Activated CD4-positive, alpha-beta T cell treated with anti-CD3 and anti-CD28 coated beads for 36 hours (primary cell): ENCODE measurements at regions not wholly inside any gene's neighbourhood (a gene's known extent, or its start where the extent isn't known, plus 50 kb on each side); places are given as distances from the start of the nearest gene placed in this dataset.

Experiments
- ATAC-seq: fragments of 200-7000 bp; cut with Tn5 transposase; one replicate; pipeline ENCODE4 v1.10.0; 2021; ENCODE audit warnings: mild to moderate bottlenecking, moderate library complexity
- CTCF ChIA-PET: fragments of 350-600 bp; sonication (Branson Sonifier 250); formaldehyde crosslinking; loops from one replicate; lab custom pipeline; 2021; ENCODE audit warnings: antibody characterized with exemption; lab: Charles Lee
- POLR2A ChIA-PET: fragments of 350-600 bp; sonication (Branson Sonifier 250); formaldehyde crosslinking; loops from one replicate; lab custom pipeline; 2021; ENCODE audit warnings: antibody characterized with exemption, inconsistent platforms; lab: Charles Lee
- DNase-seq: peaks from one replicate; pipeline ENCODE4 v3.0.0-alpha.2; 2020
- H3K27ac Mint-ChIP-seq: one replicate; pipeline ENCODE4 v1.8.0; 2021; ENCODE audit warnings: mixed read lengths
- H3K27me3 Mint-ChIP-seq: one replicate; pipeline ENCODE4 v1.8.0; 2021; ENCODE audit warnings: mixed read lengths
- H3K36me3 Mint-ChIP-seq: one replicate; pipeline ENCODE4 v1.8.0; 2021; ENCODE audit warnings: low read depth, mixed read lengths
- H3K4me1 Mint-ChIP-seq: one replicate; pipeline ENCODE4 v1.8.0; 2021; ENCODE audit warnings: mixed read lengths
- H3K4me3 Mint-ChIP-seq: one replicate; pipeline ENCODE4 v1.8.0; 2021; ENCODE audit warnings: mild to moderate bottlenecking, moderate library complexity, mixed read lengths
- H3K9me3 Mint-ChIP-seq: one replicate; pipeline ENCODE4 v1.8.0; 2021; ENCODE audit warnings: low read depth, mixed read lengths
- intact Hi-C, 2 experiments: fragments of 100-400 bp; cut with DNase I in 1 of 2; cut with micrococcal nuclease in 1 of 2; formaldehyde crosslinking; loops; one replicate each; pipeline versions ENCODE4 v1.14.2 to v1.15.1; 2022 to 2024; cut with DNase I, micrococcal nuclease

DNA sequence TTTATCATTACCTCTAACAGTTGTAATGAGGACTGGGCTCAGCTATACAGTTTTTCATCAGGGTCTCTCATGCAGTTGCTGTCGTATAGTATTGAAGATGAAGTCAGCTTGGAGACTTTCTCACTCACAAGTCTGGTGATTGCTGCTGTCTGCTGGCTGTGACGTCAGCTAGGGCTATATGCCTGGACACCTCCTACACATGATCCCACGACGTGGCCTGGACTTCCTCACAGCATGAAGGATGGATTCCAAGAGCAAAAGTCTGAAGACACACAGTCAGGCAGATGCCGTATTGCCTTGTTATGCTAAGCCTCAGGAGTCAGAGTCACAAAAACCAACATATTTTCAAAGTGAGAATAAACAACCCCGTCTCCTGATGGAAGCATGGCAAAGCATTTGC, 193.3 kb downstream of the LURAP1L start:
- ATAC-seq (no peak), DNase-seq (no peak)
- CTCF ChIA-PET, result no interaction called here
- Mint-ChIP-seq H3K27ac (no peak overlapping the region), H3K36me3 (no peaks in the 10 kb centered on the region), H3K4me1 (no peaks in the 10 kb centered on the region), H3K4me3 (no peak overlapping the region), H3K27me3 (no peaks in the 10 kb centered on the region), H3K9me3 (no peaks in the 10 kb centered on the region)
- intact Hi-C loops, result no loop called here
- POLR2A ChIA-PET, result no interaction called here

DNA sequence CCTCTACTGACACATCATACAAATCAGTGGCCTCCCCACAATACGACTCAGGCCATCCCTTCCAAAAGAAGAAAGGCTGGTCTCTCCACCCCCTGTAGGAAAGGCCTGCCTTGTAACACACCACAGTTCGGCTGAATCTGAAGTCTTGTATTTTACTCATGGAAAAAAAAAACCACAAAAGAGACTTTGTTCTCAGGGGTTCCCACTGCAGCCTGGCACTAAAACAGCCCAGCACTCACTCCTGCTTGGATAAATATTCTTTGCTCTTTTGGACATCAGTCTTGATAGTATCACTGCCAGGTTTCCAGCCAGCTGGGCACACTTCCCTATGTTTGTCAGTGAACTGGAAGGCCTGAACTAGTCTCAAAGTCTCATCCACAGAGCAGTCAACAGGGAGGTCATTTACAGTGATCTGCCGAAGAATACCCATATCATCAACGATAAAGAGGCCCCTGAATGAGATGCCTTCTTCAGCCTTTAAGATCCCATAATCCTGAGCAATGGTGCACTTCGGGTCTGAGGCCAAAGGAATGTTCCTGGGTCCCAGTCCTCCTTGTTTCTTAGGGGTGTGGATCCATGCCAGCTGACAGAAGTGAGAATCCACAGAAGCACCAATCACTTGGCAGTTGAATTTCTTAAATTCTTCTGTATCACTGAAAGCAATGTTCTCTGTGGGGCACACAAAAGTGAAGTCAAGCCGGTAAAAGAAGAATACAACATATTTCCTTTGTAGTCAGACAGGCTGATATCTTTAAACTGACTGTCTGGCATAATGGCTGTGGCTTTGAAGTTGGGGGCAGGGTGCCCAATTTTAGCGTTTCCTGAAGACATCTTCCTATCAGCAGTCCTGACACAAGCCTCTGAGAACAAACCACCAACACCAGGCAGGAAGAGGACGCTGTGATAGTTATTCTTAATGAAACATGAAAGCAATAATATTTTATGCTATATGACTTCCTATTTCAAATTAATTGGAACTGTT, 198.1 kb downstream of the LURAP1L start:
- no peak overlapping the region for H3K27ac Mint-ChIP-seq
- H3K27me3 Mint-ChIP-seq, result no peaks in the 10 kb centered on the region
- H3K4me1 Mint-ChIP-seq, result no peaks in the 10 kb centered on the region
- intact Hi-C loops, result no loop called here
- ChIA-PET CTCF (no interaction called here), POLR2A (no interaction called here)
- H3K9me3 Mint-ChIP-seq, result peaks cover 5% of the 10 kb centered on the region
- H3K4me3 Mint-ChIP-seq, result no peak overlapping the region
- ATAC-seq (no peak), DNase-seq (no peak)
- H3K36me3 Mint-ChIP-seq, result no peaks in the 10 kb centered on the region

DNA sequence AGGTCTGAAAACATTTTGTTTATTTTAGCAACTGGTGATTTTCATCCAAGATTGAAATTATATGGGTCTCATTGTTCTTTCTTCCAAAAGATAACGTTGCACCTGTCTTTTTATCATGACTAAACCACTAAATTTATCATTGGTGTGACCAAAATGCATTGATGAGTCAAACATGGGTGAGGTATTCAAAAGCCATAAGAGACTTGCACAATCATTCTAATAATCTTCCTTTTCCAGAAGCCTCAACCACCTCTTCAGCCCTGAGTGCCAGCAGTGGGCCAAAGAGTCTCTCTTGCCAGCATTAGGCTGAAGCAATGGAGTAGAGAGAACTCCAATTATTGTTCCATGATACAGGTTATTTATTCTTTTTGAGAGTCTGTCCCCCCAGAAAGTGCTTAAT, 198.9 kb downstream of the LURAP1L start:
- no peak for DNase-seq
- H3K27ac Mint-ChIP-seq, result no peak overlapping the region
- no peaks in the 10 kb centered on the region for H3K27me3 Mint-ChIP-seq
- POLR2A ChIA-PET, result no interaction called here
- peaks cover 8% of the 10 kb centered on the region for H3K9me3 Mint-ChIP-seq
- CTCF ChIA-PET, result no interaction called here
- no peaks in the 10 kb centered on the region for H3K36me3 Mint-ChIP-seq
- no peaks in the 10 kb centered on the region for H3K4me1 Mint-ChIP-seq
- no peak for ATAC-seq
- intact Hi-C loops, result no loop called here
- H3K4me3 Mint-ChIP-seq, result no peak overlapping the region

DNA sequence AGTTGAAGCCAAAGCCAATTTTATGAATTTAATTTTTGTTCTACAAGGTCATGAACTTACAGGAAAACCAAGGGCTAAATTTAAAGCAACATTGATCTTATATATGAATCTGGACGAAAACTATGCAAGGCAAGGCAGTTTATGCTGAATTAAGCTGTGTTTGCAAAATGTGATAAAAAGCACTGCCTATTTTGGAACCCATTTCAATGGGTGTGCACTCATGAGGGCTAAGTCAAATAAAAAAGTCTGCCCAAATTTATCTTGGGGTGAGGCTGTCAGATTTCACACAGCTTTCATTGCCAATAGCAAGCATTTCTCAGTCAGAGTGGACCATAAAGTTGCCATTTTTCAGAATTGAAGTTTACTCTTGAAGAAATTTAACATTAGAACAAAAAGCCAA, 199.9 kb downstream of the LURAP1L start:
- Mint-ChIP-seq H3K27me3 (no peaks in the 10 kb centered on the region), H3K9me3 (peaks cover 8% of the 10 kb centered on the region), H3K4me3 (no peak overlapping the region), H3K4me1 (no peaks in the 10 kb centered on the region), H3K36me3 (no peaks in the 10 kb centered on the region), H3K27ac (no peak overlapping the region)
- CTCF ChIA-PET, result no interaction called here
- POLR2A ChIA-PET, result no interaction called here
- DNase-seq (no peak), ATAC-seq (no peak)
- intact Hi-C loops, result no loop called here

DNA sequence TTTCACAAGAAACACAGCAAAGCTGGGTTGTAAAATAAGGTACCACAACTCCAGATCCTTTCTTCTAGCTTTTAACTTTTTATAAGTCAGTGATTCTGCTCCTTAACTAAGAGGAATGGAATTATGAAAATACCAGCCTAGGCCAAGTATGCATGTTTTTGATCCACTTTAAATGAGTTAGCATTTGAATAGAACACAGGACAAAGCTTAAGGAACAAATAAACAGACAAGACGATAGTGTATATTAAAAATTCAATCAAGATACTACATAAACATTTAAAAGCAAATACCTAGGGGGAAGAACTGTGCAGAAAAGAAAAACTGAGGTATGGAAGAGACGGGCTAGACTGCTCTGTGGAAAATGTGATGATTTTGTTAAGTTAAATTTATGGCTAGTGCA, 200.7 kb downstream of the LURAP1L start:
- H3K4me1 Mint-ChIP-seq, result no peaks in the 10 kb centered on the region
- no peak for ATAC-seq
- no peak overlapping the region for H3K27ac Mint-ChIP-seq
- H3K9me3 Mint-ChIP-seq, result peaks cover 8% of the 10 kb centered on the region
- no peaks in the 10 kb centered on the region for H3K27me3 Mint-ChIP-seq
- no peak for DNase-seq
- ChIA-PET CTCF (no interaction called here), POLR2A (no interaction called here)
- intact Hi-C loops, result no loop called here
- no peaks in the 10 kb centered on the region for H3K36me3 Mint-ChIP-seq
- H3K4me3 Mint-ChIP-seq, result no peak overlapping the region

DNA sequence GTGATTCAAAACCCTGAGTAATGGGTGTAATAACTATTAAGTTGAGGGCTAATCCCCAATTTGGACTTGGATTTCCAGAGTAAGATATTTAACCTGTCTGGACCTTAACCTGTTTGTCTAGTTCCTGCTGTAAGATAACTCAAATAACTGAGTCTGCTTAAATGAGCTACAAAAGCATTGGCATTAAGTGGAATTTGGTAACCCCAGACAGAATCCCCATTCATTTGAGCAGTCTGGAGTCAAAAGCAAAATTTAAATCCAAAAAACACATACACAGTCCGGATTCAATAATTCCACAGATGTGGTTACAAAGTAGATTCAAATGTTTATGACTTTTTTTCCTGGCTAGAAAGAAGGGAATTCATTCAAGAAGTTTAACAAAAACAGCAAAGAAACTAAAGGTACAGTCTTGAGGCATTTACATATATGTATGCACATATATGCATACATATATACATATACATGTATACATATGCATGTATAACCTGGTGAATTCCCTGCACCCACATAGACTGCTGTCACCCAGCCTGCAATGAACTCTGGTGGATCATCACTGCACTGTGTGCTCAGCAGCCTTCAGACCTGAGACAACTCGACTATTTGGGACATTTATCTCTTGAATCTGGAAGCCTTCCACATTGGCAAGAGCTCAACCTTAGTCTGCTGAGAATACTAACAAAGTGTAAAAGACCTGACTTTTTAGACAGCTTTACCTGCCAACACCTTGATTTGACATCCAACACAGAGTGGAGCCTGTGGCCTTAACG, 205.4 kb downstream of the LURAP1L start:
- no peak overlapping the region for H3K4me3 Mint-ChIP-seq
- H3K36me3 Mint-ChIP-seq, result no peaks in the 10 kb centered on the region
- ATAC-seq (no peak), DNase-seq (no peak)
- ChIA-PET POLR2A (no interaction called here), CTCF (no interaction called here)
- H3K9me3 Mint-ChIP-seq, result peaks cover 10% of the 10 kb centered on the region
- no peaks in the 10 kb centered on the region for H3K4me1 Mint-ChIP-seq
- no peaks in the 10 kb centered on the region for H3K27me3 Mint-ChIP-seq
- intact Hi-C loops, result no loop called here
- no peak overlapping the region for H3K27ac Mint-ChIP-seq

DNA sequence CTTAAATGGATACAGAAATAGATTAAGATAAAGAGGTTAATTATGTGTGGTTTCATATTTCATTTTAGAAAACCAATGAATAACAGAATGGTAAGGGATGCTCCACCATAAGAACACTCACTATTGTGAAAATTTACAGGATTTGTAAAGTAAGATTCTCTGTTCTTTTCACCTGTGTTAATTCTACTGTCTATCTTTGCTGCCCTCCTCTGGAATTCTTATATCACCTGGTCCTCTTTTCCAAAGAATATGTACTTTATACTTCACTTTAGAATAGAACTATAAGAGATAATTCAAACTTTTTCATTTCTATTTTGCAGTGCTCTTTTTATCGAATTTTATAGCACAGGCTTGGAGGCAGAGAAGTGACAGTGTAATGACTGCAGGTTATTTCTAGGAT, 213.4 kb downstream of the LURAP1L start:
- no peaks in the 10 kb centered on the region for H3K27me3 Mint-ChIP-seq
- intact Hi-C loops, result no loop called here
- POLR2A ChIA-PET, result no interaction called here
- DNase-seq (no peak), ATAC-seq (no peak)
- H3K4me3 Mint-ChIP-seq, result no peak overlapping the region
- no peaks in the 10 kb centered on the region for H3K4me1 Mint-ChIP-seq
- H3K36me3 Mint-ChIP-seq, result no peaks in the 10 kb centered on the region
- CTCF ChIA-PET, result no interaction called here
- no peak overlapping the region for H3K27ac Mint-ChIP-seq
- peaks cover 2% of the 10 kb centered on the region for H3K9me3 Mint-ChIP-seq

DNA sequence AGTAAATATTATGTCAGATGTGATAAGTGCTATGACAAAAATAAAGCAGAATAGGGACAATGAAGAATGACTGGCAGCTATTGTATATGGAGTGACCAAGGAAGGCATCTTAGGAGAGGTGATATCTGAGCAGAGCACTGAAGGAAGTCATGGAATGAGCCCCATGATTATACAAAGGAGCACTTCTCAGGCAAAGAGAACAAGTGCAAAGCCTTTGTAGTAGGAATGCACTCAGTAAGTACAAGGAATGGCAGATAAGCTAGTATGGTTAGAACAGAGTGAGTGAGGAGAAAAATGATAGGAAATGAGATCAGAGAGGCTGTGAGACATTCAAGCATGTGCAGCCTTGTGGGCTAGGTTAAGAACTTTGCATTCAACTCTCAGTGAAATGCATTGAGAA, 214.8 kb downstream of the LURAP1L start:
- intact Hi-C loops, result no loop called here
- peaks cover 2% of the 10 kb centered on the region for H3K9me3 Mint-ChIP-seq
- CTCF ChIA-PET, result interaction anchor here (1.0 kb wide), 1 partner anchor 8 kb away, joined by 3 read pairs; no protein-coding TSS in a partner anchor
- POLR2A ChIA-PET, result no interaction called here
- no peak overlapping the region for H3K27ac Mint-ChIP-seq
- H3K4me3 Mint-ChIP-seq, result no peak overlapping the region
- no peaks in the 10 kb centered on the region for H3K27me3 Mint-ChIP-seq
- ATAC-seq, result no peak
- no peaks in the 10 kb centered on the region for H3K4me1 Mint-ChIP-seq
- no peaks in the 10 kb centered on the region for H3K36me3 Mint-ChIP-seq
- DNase-seq, result no peak

DNA sequence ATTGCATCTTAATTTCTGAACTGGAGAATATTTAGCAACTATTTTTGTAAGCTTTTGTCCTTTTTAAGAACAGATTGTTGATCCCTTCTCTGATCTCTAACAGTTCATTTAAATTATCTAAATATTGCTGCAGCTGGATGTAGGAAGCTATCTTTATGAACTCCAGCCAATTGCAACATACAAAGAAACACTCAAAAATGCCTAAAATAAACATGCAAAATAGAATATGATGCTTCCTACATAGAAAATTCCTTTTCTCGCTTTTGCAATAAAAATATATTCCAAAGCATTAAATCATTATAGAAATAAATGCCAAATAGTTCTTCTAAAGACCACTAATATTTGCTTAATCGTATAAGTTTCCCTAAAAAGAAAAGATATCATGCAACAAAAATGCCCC, 218.6 kb downstream of the LURAP1L start:
- ChIA-PET POLR2A (no interaction called here), CTCF (no interaction called here)
- DNase-seq, result no peak
- Mint-ChIP-seq H3K9me3 (peaks cover 2% of the 10 kb centered on the region), H3K4me1 (no peaks in the 10 kb centered on the region), H3K4me3 (no peak overlapping the region), H3K36me3 (no peaks in the 10 kb centered on the region), H3K27me3 (no peaks in the 10 kb centered on the region), H3K27ac (no peak overlapping the region)
- no peak for ATAC-seq
- intact Hi-C loops, result no loop called here

DNA sequence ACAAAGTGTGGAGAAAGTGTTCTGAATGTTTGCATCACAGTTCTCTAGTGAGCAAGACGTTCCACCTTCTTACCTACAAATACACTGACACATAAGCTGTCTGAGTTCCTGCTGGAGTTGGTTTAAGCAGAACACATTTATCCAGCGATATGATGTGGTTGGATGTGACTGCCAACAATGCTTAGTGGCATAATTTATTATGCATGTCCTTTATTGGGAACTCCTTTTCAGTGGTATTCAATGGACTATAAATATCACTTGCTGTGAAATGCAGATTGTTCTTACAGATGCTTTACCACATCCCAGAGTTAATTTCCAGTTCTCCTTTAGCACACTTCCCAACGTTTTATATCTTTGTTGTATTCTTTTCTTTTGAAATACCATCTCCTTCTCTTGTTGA, 222.2 kb downstream of the LURAP1L start:
- no peak overlapping the region for H3K27ac Mint-ChIP-seq
- DNase-seq (no peak), ATAC-seq (no peak)
- POLR2A ChIA-PET, result no interaction called here
- H3K36me3 Mint-ChIP-seq, result no peaks in the 10 kb centered on the region
- H3K9me3 Mint-ChIP-seq, result no peaks in the 10 kb centered on the region
- no peaks in the 10 kb centered on the region for H3K4me1 Mint-ChIP-seq
- intact Hi-C loops, result no loop called here
- no peaks in the 10 kb centered on the region for H3K27me3 Mint-ChIP-seq
- CTCF ChIA-PET, result no interaction called here
- no peak overlapping the region for H3K4me3 Mint-ChIP-seq

DNA sequence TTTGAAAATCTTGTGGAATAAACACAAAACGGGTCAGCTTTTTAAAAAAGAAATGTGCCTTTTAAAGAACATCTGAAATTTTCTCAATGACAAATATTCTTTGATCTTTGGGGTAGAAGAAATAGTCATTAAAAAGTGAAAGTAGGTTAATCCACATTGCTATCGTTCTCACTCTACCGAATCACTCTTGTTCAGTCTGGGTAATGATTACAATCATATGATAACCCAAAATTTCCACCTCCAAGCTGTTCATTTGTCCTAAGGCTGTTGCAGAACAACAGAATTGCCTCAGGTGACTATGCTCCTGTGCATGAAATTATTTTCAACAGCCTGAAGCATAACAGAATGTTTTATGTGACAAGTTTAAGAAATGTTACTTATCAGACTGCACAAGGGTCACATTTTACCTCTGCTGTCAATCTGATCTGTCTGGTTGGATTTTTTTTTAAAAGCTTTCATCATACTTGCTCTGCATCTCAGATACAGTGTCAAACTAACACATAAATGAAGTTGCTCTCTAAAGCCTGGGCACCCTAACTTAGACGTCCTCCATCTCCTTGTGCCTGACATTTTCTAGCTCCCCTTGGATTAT, 227.3 kb downstream of the LURAP1L start:
- H3K9me3 Mint-ChIP-seq, result peaks cover 5% of the 10 kb centered on the region
- POLR2A ChIA-PET, result no interaction called here
- no peaks in the 10 kb centered on the region for H3K4me1 Mint-ChIP-seq
- DNase-seq (no peak), ATAC-seq (no peak)
- no peak overlapping the region for H3K4me3 Mint-ChIP-seq
- intact Hi-C loops, result no loop called here
- no peak overlapping the region for H3K27ac Mint-ChIP-seq
- CTCF ChIA-PET, result no interaction called here
- no peaks in the 10 kb centered on the region for H3K36me3 Mint-ChIP-seq
- no peaks in the 10 kb centered on the region for H3K27me3 Mint-ChIP-seq

DNA sequence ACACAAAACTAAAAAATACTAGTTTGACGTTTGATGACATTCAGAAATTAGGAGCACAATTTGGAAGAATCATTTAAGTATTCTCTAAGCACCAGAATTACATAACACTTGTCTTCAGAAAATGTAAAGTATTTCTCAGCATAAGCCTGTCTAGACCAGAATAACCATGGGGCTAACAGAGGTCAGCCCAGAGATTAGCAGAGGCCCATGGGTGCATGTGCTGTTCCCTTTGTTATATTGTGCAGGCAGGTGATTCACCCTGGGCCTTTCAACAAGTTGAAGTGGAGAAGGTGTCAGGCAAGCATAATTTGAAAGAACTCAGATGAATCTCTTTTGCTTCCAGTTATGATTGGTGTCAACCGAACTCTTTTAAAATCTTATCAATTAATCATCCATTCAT, 227.9 kb downstream of the LURAP1L start:
- H3K4me3 Mint-ChIP-seq, result no peak overlapping the region
- no peaks in the 10 kb centered on the region for H3K27me3 Mint-ChIP-seq
- POLR2A ChIA-PET, result no interaction called here
- no peaks in the 10 kb centered on the region for H3K4me1 Mint-ChIP-seq
- H3K9me3 Mint-ChIP-seq, result peaks cover 5% of the 10 kb centered on the region
- intact Hi-C loops, result no loop called here
- ATAC-seq, result no peak
- no peak for DNase-seq
- H3K36me3 Mint-ChIP-seq, result no peaks in the 10 kb centered on the region
- CTCF ChIA-PET, result no interaction called here
- H3K27ac Mint-ChIP-seq, result no peak overlapping the region
